NB4 (cell line): ENCODE measurements at regions not wholly inside any gene's neighbourhood (a gene's known extent, or its start where the extent isn't known, plus 50 kb on each side); places are given as distances from the start of the nearest gene placed in this dataset.

ENCODE experiments used
- DNase-seq: peaks from one replicate; pipeline ENCODE4 v3.0.0; 2010; ENCODE audit warnings: low read depth
- H3K4me3 ChIP-seq: one replicate; pipeline ENCODE4 v1.5.1; 2011; ENCODE audit warnings: mild to moderate bottlenecking, low read depth, low read length, moderate library complexity
- MYC ChIP-seq: IDR thresholded peaks from 2 replicates; pipeline ENCODE4 v1.6.1; 2011; ENCODE audit warnings: low read depth, low read length
- POLR2A ChIP-seq: IDR thresholded peaks from 2 replicates; pipeline ENCODE4 v1.6.1; 2011; ENCODE audit warnings: mild to moderate bottlenecking; ENCODE audit not compliant: insufficient read length; ENCODE audit errors: extremely low read depth
- TF ChIP-seq, protein P1 (sequence below): IDR thresholded peaks from 2 replicates; pipeline ENCODE4 v1.6.1; 2011; ENCODE audit warnings: low read depth, low read length
- TF ChIP-seq, protein P2 (sequence below): IDR thresholded peaks from one replicate; pipeline ENCODE4 v1.5.1; 2012; ENCODE audit warnings: low read depth, low read length

DNA sequence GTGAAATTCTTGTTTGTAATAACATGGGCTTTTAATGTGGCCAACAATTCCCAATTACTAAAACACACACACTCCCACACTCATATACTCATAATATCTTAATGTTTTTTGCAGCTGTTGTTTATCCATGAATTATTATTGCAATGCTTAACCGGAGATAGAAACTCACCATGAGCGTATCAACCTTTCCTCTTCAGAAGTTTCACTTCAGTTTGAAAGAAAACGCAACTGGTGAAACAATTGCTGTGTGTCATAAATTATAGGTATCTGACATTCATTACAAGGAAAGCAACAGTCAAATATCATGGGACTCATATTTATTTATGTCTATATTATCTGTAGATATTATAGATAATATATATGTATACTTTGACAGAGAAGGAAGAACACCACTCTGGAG lies 104.1 kb downstream of the HDGFL1 start:
- H3K4me3 ChIP-seq, result no peak overlapping the region
- TF ChIP-seq POLR2A (no peak), MYC (no peak)
- TF ChIP-seq, protein P1, sequence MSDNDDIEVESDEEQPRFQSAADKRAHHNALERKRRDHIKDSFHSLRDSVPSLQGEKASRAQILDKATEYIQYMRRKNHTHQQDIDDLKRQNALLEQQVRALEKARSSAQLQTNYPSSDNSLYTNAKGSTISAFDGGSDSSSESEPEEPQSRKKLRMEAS, result no peak
- TF ChIP-seq, protein P2, sequence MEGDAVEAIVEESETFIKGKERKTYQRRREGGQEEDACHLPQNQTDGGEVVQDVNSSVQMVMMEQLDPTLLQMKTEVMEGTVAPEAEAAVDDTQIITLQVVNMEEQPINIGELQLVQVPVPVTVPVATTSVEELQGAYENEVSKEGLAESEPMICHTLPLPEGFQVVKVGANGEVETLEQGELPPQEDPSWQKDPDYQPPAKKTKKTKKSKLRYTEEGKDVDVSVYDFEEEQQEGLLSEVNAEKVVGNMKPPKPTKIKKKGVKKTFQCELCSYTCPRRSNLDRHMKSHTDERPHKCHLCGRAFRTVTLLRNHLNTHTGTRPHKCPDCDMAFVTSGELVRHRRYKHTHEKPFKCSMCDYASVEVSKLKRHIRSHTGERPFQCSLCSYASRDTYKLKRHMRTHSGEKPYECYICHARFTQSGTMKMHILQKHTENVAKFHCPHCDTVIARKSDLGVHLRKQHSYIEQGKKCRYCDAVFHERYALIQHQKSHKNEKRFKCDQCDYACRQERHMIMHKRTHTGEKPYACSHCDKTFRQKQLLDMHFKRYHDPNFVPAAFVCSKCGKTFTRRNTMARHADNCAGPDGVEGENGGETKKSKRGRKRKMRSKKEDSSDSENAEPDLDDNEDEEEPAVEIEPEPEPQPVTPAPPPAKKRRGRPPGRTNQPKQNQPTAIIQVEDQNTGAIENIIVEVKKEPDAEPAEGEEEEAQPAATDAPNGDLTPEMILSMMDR, result no peak
- DNase-seq, result no peak

DNA sequence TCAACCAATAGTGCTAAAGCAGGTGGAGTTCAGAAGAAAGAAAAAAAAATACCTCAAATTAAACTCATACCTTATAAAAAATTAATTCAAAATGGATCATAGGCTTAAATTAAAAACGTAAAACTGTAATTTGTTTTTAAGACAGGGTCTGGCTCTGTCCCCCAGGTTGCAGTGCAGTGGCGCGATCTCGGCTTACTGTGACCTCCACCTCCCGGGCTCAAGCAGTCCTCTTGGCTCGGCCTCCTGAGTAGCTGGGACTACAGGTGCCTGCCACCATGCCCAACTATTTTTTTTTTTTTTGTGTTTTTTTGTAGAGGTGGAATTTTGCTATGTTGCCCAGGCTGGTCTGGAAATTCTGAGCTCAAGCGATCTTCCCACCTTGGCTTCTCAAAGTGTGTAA lies 111.6 kb downstream of the HDGFL1 start:
- DNase-seq, result no peak
- no peak overlapping the region for H3K4me3 ChIP-seq
- TF ChIP-seq, protein P1, result no peak
- no peak for TF ChIP-seq POLR2A
- no peak for TF ChIP-seq MYC
- TF ChIP-seq, protein P2, result no peak

DNA sequence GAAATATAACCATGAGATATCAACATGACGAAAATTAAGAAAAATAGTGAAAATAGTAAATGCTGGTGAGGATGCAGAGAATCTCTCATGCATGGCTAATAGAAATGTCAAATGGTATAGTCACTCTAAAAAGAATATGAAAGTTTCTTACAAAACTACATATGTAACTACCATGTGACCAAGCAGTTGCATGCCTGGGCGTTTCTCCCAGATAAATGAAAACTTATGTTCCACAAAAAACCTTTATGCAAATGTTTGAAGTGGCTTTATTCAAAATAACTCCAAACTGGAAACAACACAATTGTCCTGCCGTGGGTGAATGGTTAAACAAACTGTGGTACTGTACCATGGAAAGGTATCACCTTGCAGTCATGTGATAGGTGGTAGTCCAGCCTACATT lies 112.4 kb downstream of the HDGFL1 start:
- no peak overlapping the region for H3K4me3 ChIP-seq
- DNase-seq, result no peak
- TF ChIP-seq, protein P2, result no peak
- TF ChIP-seq POLR2A, result no peak

DNA sequence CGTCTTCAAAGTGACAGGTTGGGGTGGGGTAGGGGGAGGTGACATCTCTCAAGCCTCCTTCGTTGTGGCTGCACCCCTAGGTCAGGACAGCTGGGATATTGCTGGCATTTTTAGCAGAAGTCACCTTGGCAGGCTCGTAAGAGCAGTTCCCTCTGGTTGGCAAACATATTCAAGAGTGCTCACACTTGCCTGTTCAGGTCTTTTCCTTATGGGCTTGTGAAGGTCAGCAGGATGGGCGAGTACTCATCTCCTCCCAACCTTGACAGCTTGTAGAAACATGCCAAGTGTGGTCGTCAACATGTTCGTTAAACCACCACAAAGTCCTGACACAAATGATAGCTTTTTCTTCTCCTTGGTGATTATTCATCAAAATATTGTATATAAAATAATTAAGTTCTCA lies 113.6 kb downstream of the HDGFL1 start:
- DNase-seq, result no peak
- TF ChIP-seq, protein P2, result no peak
- TF ChIP-seq MYC, result no peak
- TF ChIP-seq, protein P1, result no peak
- no peak for TF ChIP-seq POLR2A

DNA sequence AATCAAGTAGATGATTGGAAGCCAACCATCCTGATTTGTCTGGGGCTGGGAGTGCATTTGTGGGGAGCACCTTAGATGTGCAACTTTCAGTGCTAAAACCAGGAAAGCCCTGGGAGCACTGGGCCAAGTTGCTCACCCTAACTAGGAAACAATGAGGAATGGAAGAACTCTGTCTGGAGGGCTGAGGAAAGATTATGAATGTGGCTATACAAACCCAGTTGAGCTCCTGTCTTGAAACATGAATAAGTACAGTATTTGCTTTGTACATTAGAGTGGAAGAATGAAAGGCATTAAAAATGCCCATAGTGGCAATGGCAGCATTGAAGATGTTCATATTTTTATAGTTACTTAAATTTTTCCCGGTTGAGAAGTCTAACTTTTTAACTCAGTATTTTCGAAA lies 121.1 kb downstream of the HDGFL1 start:
- TF ChIP-seq, protein P2, result no peak
- no peak for TF ChIP-seq POLR2A
- no peak for TF ChIP-seq MYC
- TF ChIP-seq, protein P1, result no peak
- DNase-seq, result no peak
- H3K4me3 ChIP-seq, result no peak overlapping the region

More for the DNA sequence above, 113.6 kb downstream of the HDGFL1 start:
- H3K4me3 ChIP-seq, result no peak overlapping the region

DNA sequence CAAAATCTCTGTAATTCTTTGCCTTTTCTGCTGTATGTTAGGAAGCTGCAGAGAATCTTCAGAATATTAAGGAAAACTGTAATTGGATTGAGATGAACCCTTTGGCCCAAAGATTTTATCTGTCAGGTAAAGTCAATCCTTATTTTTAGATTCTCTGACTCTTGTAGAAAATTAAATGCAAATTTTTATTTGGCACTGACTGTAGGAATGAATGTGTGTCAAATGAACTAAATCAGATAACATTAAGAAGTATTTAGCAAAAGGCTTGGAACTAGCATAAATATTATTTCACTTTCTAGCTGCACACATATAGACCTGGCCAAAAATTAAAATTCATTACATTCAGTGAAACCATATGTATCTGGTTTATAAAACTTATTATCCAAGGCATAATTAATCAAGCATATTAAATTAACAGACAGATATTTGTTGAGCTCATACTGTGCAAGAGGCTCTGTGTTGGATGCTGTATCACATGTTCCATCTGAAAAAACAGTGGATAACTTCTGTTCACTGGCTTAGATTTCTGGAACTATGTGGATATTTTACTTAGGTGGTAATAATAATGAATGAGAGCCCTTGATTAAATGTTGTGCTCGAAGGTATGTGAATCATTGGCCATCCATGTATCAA lies 124.8 kb downstream of the HDGFL1 start:
- H3K4me3 ChIP-seq, result no peak overlapping the region
- DNase-seq, result no peak
- no peak for TF ChIP-seq MYC
